ENCODE measurements at regions not wholly inside any gene's neighbourhood (a gene's known extent, or its start where the extent isn't known, plus 50 kb on each side); places are given as distances from the start of the nearest gene placed in this dataset.

- H4K20me1 ChIP-seq (ENCODE audit: control insufficient read depth, insufficient read depth, insufficient read length), result no peaks in the 10 kb centered on the region
- no peak overlapping the region for H3K27ac ChIP-seq (ENCODE audit: insufficient read length, low read depth, low read length)
- H4K5ac ChIP-seq (ENCODE audit: insufficient read length, low read depth, low read length), result no peak overlapping the region
- H3K4ac ChIP-seq (ENCODE audit: low read depth, low read length), result no peak overlapping the region
- H3K27me3 ChIP-seq (ENCODE audit: insufficient read depth, low read length), result no peaks in the 10 kb centered on the region
- no peak overlapping the region for H3K23ac ChIP-seq (ENCODE audit: insufficient read length, low read depth, low read length)
- H3K18ac ChIP-seq (ENCODE audit: insufficient read length, low read depth, low read length), result no peak overlapping the region
- H2AK5ac ChIP-seq (ENCODE audit: insufficient read length, low read length), result no peak overlapping the region
- H3K23me2 ChIP-seq (ENCODE audit: insufficient read length, low read depth, low read length, poor library complexity, severe bottlenecking), result no peaks in the 10 kb centered on the region
- WGBS (ENCODE audit: extremely low coverage, insufficient read length, low lambda C conversion rate), result no CpG with 5 or more reads among the region's 1 CpG
- no peaks in the 10 kb centered on the region for H3K79me1 ChIP-seq (ENCODE audit: insufficient read depth, low read depth, low read length, poor library complexity, severe bottlenecking)
- no peaks in the 10 kb centered on the region for H3K9me3 ChIP-seq (ENCODE audit: control insufficient read depth, low read depth, low read length)
- H4K8ac ChIP-seq (replicated peaks; ENCODE audit: insufficient read length, low read depth, low read length), result no peak overlapping the region
- no peak overlapping the region for H3K4me3 Mint-ChIP-seq
- no peak overlapping the region for H3K56ac ChIP-seq (ENCODE audit: insufficient read length, low read depth, low read length)
- H3K36me3 Mint-ChIP-seq (ENCODE audit: insufficient read depth in 1 of 3, low read depth in 3 of 3), result no peaks in the 10 kb centered on the region
- H3K9me3 Mint-ChIP-seq, result no peaks in the 10 kb centered on the region
- H3K79me2 ChIP-seq (ENCODE audit: insufficient read depth, low read length), result no peaks in the 10 kb centered on the region
- H2AFZ ChIP-seq (ENCODE audit: low read length), result no peak overlapping the region
- H3K4me2 ChIP-seq (ENCODE audit: insufficient read depth, insufficient read length, low read length), result no peak overlapping the region
- H3K27me3 Mint-ChIP-seq (ENCODE audit: low read depth), result no peaks in the 10 kb centered on the region
- no peak overlapping the region for H4K91ac ChIP-seq (ENCODE audit: insufficient read length, low read depth, low read length)
- H3T11ph ChIP-seq (ENCODE audit: low read length), result no peak overlapping the region
- no peaks in the 10 kb centered on the region; a peak in 1 of 4 replicates for H3K4me1 Mint-ChIP-seq
- H2BK12ac ChIP-seq (ENCODE audit: insufficient read length, low read depth, low read length), result no peak overlapping the region
- no peak overlapping the region for H3K14ac ChIP-seq (ENCODE audit: insufficient read depth, low read length)
- no peak overlapping the region for H2BK20ac ChIP-seq (ENCODE audit: low read depth, low read length, poor library complexity, severe bottlenecking)
- H2BK120ac ChIP-seq (ENCODE audit: low read depth, low read length, poor library complexity, severe bottlenecking), result no peak overlapping the region
- H2BK15ac ChIP-seq (ENCODE audit: low read depth, low read length), result no peak overlapping the region
- H3K27ac Mint-ChIP-seq, result no peak overlapping the region
- no peak for TF ChIP-seq CTCF (conservative IDR thresholded peaks at IDR 0.05)
- DNase-seq, result no peak
- no peaks in the 10 kb centered on the region for H3K4me1 ChIP-seq (ENCODE audit: insufficient read depth, low read length)
- H3K9ac ChIP-seq (ENCODE audit: extremely low read depth, insufficient read length, low read length), result no peak overlapping the region
- H2BK5ac ChIP-seq (ENCODE audit: insufficient read length, low read length), result no peak overlapping the region
These were observed 79.4 kb downstream of the RPE65 start for GRCh38 chr1:68370101-68370915.
